ENCODE measurements at regions not wholly inside any gene's neighbourhood (a gene's known extent, or its start where the extent isn't known, plus 50 kb on each side); places are given as distances from the start of the nearest gene placed in this dataset.

DNA sequence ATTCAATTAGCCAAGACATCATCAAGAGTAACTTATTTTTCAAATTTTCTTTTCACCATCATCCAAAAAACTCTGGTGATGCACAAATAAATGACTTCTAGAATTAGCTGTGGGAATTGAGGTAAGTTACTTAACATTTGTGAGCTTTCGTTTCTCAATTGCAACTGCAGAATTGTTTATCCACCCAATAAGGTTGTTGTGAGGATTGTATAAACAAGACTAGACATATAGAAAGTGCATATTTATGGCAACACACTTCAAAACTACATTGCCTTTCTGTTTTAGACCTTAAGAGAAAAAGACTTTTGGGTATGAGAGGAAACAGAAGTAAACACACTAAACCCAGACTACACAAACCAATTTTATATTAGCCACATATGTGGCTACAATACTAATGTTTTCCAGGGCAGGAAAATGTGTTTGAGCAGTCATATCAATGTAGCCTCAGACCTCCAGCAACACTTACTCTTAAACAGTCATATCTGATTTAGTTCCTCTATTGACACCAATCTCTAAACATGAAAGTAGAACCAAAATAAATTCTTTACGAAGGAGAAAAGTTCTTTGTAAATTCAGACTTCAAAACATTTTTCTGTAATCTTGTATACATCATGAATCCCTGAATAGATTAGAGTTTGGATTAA lies 488.0 kb upstream of the CYLC2 start:
- H3K9me2 ChIP-seq (ENCODE audit: insufficient read depth, low read length): no peaks in the 10 kb centered on the region
- no peaks in the 10 kb centered on the region for H4K20me1 ChIP-seq (ENCODE audit: insufficient read depth)
- no peaks in the 10 kb centered on the region for H3K36me3 ChIP-seq (ENCODE audit: insufficient read depth, low read length)
- H3K27ac ChIP-seq (ENCODE audit: low read length): no peak overlapping the region
- no peak overlapping the region for H3K4me2 ChIP-seq (ENCODE audit: low read length)
- H3K9me3 ChIP-seq (ENCODE audit: low read length): no peaks in the 10 kb centered on the region
- H3K79me2 ChIP-seq (replicated peaks; ENCODE audit: insufficient read depth, low read length): no peaks in the 10 kb centered on the region
- H3K9ac ChIP-seq (ENCODE audit: low read length): no peak overlapping the region
- no peak for TF ChIP-seq TAF1 (IDR thresholded peaks at IDR 0.05; ENCODE audit: low read depth)
- TF ChIP-seq POLR2AphosphoS5 (IDR thresholded peaks at IDR 0.05): no peak
- no peak for TF ChIP-seq SMC3 (conservative IDR thresholded peaks at IDR 0.05; ENCODE audit: poor library complexity)
- no peak for TF ChIP-seq RAD21 (conservative IDR thresholded peaks at IDR 0.05)
- TF ChIP-seq, protein P1, sequence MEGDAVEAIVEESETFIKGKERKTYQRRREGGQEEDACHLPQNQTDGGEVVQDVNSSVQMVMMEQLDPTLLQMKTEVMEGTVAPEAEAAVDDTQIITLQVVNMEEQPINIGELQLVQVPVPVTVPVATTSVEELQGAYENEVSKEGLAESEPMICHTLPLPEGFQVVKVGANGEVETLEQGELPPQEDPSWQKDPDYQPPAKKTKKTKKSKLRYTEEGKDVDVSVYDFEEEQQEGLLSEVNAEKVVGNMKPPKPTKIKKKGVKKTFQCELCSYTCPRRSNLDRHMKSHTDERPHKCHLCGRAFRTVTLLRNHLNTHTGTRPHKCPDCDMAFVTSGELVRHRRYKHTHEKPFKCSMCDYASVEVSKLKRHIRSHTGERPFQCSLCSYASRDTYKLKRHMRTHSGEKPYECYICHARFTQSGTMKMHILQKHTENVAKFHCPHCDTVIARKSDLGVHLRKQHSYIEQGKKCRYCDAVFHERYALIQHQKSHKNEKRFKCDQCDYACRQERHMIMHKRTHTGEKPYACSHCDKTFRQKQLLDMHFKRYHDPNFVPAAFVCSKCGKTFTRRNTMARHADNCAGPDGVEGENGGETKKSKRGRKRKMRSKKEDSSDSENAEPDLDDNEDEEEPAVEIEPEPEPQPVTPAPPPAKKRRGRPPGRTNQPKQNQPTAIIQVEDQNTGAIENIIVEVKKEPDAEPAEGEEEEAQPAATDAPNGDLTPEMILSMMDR (IDR thresholded peaks at IDR 0.05; ENCODE audit: poor library complexity, severe bottlenecking): no peak
- TF ChIP-seq, protein P2, sequence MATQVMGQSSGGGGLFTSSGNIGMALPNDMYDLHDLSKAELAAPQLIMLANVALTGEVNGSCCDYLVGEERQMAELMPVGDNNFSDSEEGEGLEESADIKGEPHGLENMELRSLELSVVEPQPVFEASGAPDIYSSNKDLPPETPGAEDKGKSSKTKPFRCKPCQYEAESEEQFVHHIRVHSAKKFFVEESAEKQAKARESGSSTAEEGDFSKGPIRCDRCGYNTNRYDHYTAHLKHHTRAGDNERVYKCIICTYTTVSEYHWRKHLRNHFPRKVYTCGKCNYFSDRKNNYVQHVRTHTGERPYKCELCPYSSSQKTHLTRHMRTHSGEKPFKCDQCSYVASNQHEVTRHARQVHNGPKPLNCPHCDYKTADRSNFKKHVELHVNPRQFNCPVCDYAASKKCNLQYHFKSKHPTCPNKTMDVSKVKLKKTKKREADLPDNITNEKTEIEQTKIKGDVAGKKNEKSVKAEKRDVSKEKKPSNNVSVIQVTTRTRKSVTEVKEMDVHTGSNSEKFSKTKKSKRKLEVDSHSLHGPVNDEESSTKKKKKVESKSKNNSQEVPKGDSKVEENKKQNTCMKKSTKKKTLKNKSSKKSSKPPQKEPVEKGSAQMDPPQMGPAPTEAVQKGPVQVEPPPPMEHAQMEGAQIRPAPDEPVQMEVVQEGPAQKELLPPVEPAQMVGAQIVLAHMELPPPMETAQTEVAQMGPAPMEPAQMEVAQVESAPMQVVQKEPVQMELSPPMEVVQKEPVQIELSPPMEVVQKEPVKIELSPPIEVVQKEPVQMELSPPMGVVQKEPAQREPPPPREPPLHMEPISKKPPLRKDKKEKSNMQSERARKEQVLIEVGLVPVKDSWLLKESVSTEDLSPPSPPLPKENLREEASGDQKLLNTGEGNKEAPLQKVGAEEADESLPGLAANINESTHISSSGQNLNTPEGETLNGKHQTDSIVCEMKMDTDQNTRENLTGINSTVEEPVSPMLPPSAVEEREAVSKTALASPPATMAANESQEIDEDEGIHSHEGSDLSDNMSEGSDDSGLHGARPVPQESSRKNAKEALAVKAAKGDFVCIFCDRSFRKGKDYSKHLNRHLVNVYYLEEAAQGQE (IDR thresholded peaks at IDR 0.05; ENCODE audit: borderline replicate concordance): no peak
- no peak for TF ChIP-seq EP300 (conservative IDR thresholded peaks at IDR 0.05; ENCODE audit: poor library complexity, severe bottlenecking)
- no peak for TF ChIP-seq MXI1 (conservative IDR thresholded peaks at IDR 0.05; ENCODE audit: poor library complexity, severe bottlenecking)
- TF ChIP-seq EZH2 (IDR thresholded peaks at IDR 0.05; ENCODE audit: borderline replicate concordance, insufficient read depth, low read length, poor library complexity, severe bottlenecking): no peak
- no peak overlapping the region for H2AFZ ChIP-seq (ENCODE audit: low read depth, low read length)
- no peak overlapping the region for H3K4me3 ChIP-seq (ENCODE audit: low read length)
- no peaks in the 10 kb centered on the region for H3K27me3 ChIP-seq (ENCODE audit: insufficient read depth, low read depth, low read length)
- H3F3A ChIP-seq (ENCODE audit: insufficient read depth, low read length, poor library complexity, severe bottlenecking): no peaks in the 10 kb centered on the region

DNA sequence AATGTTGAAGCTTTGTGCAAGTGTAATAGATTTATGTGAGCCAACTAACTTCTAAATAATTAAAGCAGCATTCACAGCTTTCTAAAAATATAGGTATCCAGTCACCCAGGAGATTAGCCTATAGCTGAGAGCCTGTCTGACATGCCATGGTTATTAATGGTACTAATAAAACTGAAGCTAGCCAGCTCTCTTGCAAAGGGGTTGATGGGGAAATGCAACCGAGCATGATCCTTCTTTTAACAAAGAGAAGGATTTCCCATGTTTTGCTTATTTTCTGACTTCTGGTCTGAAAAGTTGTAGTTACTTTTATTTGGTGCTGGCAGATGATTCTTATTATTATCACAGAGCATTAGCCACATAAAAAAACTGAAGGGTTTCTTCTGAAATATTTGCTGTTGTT lies 488.7 kb upstream of the CYLC2 start:
- Histone ChIP-seq H3K79me2 (replicated peaks; ENCODE audit: insufficient read depth, low read length) (no peaks in the 10 kb centered on the region), H3K9me2 (ENCODE audit: insufficient read depth, low read length) (no peaks in the 10 kb centered on the region), H3K27me3 (ENCODE audit: insufficient read depth, low read depth, low read length) (no peaks in the 10 kb centered on the region), H3K36me3 (ENCODE audit: insufficient read depth, low read length) (no peaks in the 10 kb centered on the region), H3K4me2 (ENCODE audit: low read length) (no peak overlapping the region), H3K4me3 (ENCODE audit: low read length) (no peak overlapping the region), H3F3A (ENCODE audit: insufficient read depth, low read length, poor library complexity, severe bottlenecking) (no peaks in the 10 kb centered on the region), H3K9ac (ENCODE audit: low read length) (no peak overlapping the region), H4K20me1 (ENCODE audit: insufficient read depth) (no peaks in the 10 kb centered on the region), H2AFZ (ENCODE audit: low read depth, low read length) (no peak overlapping the region), H3K9me3 (ENCODE audit: low read length) (no peaks in the 10 kb centered on the region), H3K27ac (ENCODE audit: low read length) (no peak overlapping the region)
- TF ChIP-seq, protein P1 (IDR thresholded peaks at IDR 0.05; ENCODE audit: poor library complexity, severe bottlenecking): no peak
- TF ChIP-seq POLR2AphosphoS5 (IDR thresholded peaks at IDR 0.05) (no peak), TAF1 (IDR thresholded peaks at IDR 0.05; ENCODE audit: low read depth) (no peak), EP300 (conservative IDR thresholded peaks at IDR 0.05; ENCODE audit: poor library complexity, severe bottlenecking) (no peak), SMC3 (conservative IDR thresholded peaks at IDR 0.05; ENCODE audit: poor library complexity) (no peak), MXI1 (conservative IDR thresholded peaks at IDR 0.05; ENCODE audit: poor library complexity, severe bottlenecking) (no peak)

Measured in neural cell (in vitro differentiated cells).